Fibroblast of lung (primary cell): ENCODE measurements at regions not wholly inside any gene's neighbourhood (a gene's known extent, or its start where the extent isn't known, plus 50 kb on each side); places are given as distances from the start of the nearest gene placed in this dataset.

Experiments
- EZH2 ChIP-seq: IDR thresholded peaks from 2 replicates; pipeline ENCODE4 v1.5.1; 2012; ENCODE audit warnings: low read length, control low read depth, mild to moderate bottlenecking; ENCODE audit errors: missing control alignments
- TF ChIP-seq, protein P1 (sequence below), 2 donors: IDR thresholded peaks in 1 of 2; conservative IDR thresholded peaks in 1 of 2; 1 replicate in 1 of 2; 2 replicates in 1 of 2; pipeline ENCODE4 v1.5.1; 2011 to 2012; ENCODE audit warnings: low read length in 2 of 2, control low read depth in 1 of 2, inconsistent platforms in 1 of 2, low read depth in 1 of 2, mild to moderate bottlenecking in 1 of 2

DNA sequence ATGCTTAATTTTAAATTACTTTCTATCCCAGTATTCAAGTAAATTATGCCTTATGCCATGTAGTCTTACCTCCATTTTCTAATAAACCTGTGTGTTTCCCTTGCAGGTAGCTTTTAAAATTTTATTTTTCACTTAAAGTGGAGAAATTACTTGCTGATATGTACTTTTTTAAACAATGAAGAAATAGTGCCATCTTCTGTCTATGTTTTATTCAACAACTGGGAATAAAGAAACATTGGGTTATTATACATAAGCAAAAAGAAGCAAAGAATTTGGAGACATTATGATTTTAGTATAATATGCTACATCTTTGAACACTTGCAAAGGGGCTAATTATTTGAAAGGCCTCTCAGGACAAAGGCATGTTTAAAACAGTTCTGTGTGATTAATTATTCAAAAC lies 1912.9 kb downstream of the MRPL39 start:
- TF ChIP-seq, protein P1, sequence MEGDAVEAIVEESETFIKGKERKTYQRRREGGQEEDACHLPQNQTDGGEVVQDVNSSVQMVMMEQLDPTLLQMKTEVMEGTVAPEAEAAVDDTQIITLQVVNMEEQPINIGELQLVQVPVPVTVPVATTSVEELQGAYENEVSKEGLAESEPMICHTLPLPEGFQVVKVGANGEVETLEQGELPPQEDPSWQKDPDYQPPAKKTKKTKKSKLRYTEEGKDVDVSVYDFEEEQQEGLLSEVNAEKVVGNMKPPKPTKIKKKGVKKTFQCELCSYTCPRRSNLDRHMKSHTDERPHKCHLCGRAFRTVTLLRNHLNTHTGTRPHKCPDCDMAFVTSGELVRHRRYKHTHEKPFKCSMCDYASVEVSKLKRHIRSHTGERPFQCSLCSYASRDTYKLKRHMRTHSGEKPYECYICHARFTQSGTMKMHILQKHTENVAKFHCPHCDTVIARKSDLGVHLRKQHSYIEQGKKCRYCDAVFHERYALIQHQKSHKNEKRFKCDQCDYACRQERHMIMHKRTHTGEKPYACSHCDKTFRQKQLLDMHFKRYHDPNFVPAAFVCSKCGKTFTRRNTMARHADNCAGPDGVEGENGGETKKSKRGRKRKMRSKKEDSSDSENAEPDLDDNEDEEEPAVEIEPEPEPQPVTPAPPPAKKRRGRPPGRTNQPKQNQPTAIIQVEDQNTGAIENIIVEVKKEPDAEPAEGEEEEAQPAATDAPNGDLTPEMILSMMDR (conservative IDR thresholded peaks at IDR 0.05 in 1 of 2, IDR thresholded peaks at IDR 0.05 in 1 of 2; ENCODE audit: low read depth in 1 of 2, low read length in 2 of 2) = no peak
- TF ChIP-seq EZH2 = no peak
